OCI-LY7 (cell line): ENCODE measurements at regions not wholly inside any gene's neighbourhood (a gene's known extent, or its start where the extent isn't known, plus 50 kb on each side); places are given as distances from the start of the nearest gene placed in this dataset.
"Not testable (repeated sequence)": the region's sequence is repeated elsewhere in the genome, so short reads cannot be mapped to it uniquely, and the experiment has no call there.

Experiments
- BruUV-seq: library from RNA; stranded (reverse); fragments of 400-500 nt; replicated peaks from 2 replicates; lab custom pipeline; 2021; lab: Mats Ljungman, UMichigan
- CTCF ChIA-PET: fragments of 300-600 bp; sonication (Branson Sonifier 250); formaldehyde crosslinking; loops from one replicate; lab custom pipeline; 2022; ENCODE audit warnings: antibody characterized with exemption; ENCODE audit not compliant: unreplicated experiment; lab: Charles Lee
- POLR2A ChIA-PET: fragments of 300-600 bp; sonication (Branson Sonifier 250); formaldehyde crosslinking; loops from one replicate; lab custom pipeline; 2022; ENCODE audit warnings: antibody characterized with exemption; lab: Charles Lee
- DNase-seq: peaks from one replicate; pipeline ENCODE4 v3.0.0-alpha.2; 2015; ENCODE audit warnings: low spot score
- H2AFZ ChIP-seq: fragments of 200-600 bp; sonication (generic), shearing (Covaris generic); 2 replicates; pipeline ENCODE4 v1.6.1; 2014; ENCODE audit warnings: mild to moderate bottlenecking, antibody characterized with exemption, low read length, moderate library complexity
- H3K27ac ChIP-seq: fragments of 200-600 bp; sonication (generic); 2 replicates; pipeline ENCODE4 v1.5.1; 2014; ENCODE audit warnings: mixed run types, low read depth, mild to moderate bottlenecking, moderate library complexity, low read length, inconsistent platforms; ENCODE audit not compliant: poor library complexity, severe bottlenecking
- H3K36me3 ChIP-seq: fragments of 200-600 bp; sonication (generic); 2 replicates; pipeline ENCODE4 v1.6.1; 2014; ENCODE audit warnings: mild to moderate bottlenecking, antibody characterized with exemption, low read length, moderate library complexity, mixed read lengths; ENCODE audit not compliant: insufficient read depth
- H3K4me1 ChIP-seq: fragments of 200-600 bp; sonication (generic); 2 replicates; pipeline ENCODE4 v1.5.1; 2014; ENCODE audit warnings: mild to moderate bottlenecking, low read length; ENCODE audit not compliant: insufficient read depth, poor library complexity, severe bottlenecking
- H3K4me2 ChIP-seq: fragments of 200-600 bp; sonication (generic); 2 replicates; pipeline ENCODE4 v1.6.1; 2014; ENCODE audit warnings: mild to moderate bottlenecking, low read length
- H3K4me3 ChIP-seq: fragments of 200-600 bp; sonication (generic); 2 replicates; pipeline ENCODE4 v1.5.1; 2014; ENCODE audit warnings: mild to moderate bottlenecking, low read depth, low read length; ENCODE audit not compliant: poor library complexity, severe bottlenecking
- H3K79me2 ChIP-seq: fragments of 200-600 bp; sonication (generic); 2 replicates; pipeline ENCODE4 v1.6.1; 2016; ENCODE audit warnings: low read depth, mild to moderate bottlenecking, low read length, moderate library complexity, mixed read lengths; ENCODE audit not compliant: insufficient read depth
- H3K9me2 ChIP-seq: fragments of 200-600 bp; sonication (generic); 2 replicates; pipeline ENCODE4 v1.6.1; 2016; ENCODE audit warnings: mild to moderate bottlenecking, low read length, mixed read lengths; ENCODE audit not compliant: insufficient read depth
- H3K9me3 ChIP-seq: fragments of 200-600 bp; sonication (generic); 2 replicates; pipeline ENCODE4 v1.6.1; 2014; ENCODE audit warnings: mild to moderate bottlenecking, mixed run types, low read length, mixed read lengths
- H4K20me1 ChIP-seq: fragments of 200-600 bp; sonication (generic); 2 replicates; pipeline ENCODE4 v1.6.1; 2014; ENCODE audit warnings: mild to moderate bottlenecking, antibody characterized with exemption, low read length, moderate library complexity, mixed read lengths; ENCODE audit not compliant: insufficient read depth
- EZH2phosphoT487 ChIP-seq: fragments of 200-600 bp; sonication (generic); IDR thresholded peaks from 2 replicates; pipeline ENCODE4 v1.6.1; 2018; ENCODE audit warnings: low read depth, borderline replicate concordance, mild to moderate bottlenecking, mixed run types, antibody characterized with exemption, low read length, moderate library complexity, mixed read lengths
- intact Hi-C: fragments of 100-400 bp; cut with micrococcal nuclease; formaldehyde crosslinking; loops from one replicate; pipeline ENCODE4 v1.10.0; 2022; ENCODE audit not compliant: unreplicated experiment
- TF ChIP-seq, protein P1 (sequence below): fragments of 200-600 bp; sonication (generic); conservative IDR thresholded peaks from 2 replicates; pipeline ENCODE4 v1.5.1; 2014; ENCODE audit warnings: mild to moderate bottlenecking, antibody characterized with exemption, low read length, moderate library complexity, mixed read lengths

GRCh38 chr16:61105544-61105943, 930.7 kb downstream of the CDH8 start:
- Histone ChIP-seq H3K4me3 (no peak overlapping the region), H3K4me1 (no peaks in the 10 kb centered on the region), H2AFZ (no peak overlapping the region), H3K9me2 (no peaks in the 10 kb centered on the region), H3K79me2 (no peaks in the 10 kb centered on the region), H3K27ac (no peak overlapping the region), H3K36me3 (no peaks in the 10 kb centered on the region), H4K20me1 (no peaks in the 10 kb centered on the region), H3K4me2 (no peak overlapping the region), H3K9me3 (no peaks in the 10 kb centered on the region)
- TF ChIP-seq, protein P1, sequence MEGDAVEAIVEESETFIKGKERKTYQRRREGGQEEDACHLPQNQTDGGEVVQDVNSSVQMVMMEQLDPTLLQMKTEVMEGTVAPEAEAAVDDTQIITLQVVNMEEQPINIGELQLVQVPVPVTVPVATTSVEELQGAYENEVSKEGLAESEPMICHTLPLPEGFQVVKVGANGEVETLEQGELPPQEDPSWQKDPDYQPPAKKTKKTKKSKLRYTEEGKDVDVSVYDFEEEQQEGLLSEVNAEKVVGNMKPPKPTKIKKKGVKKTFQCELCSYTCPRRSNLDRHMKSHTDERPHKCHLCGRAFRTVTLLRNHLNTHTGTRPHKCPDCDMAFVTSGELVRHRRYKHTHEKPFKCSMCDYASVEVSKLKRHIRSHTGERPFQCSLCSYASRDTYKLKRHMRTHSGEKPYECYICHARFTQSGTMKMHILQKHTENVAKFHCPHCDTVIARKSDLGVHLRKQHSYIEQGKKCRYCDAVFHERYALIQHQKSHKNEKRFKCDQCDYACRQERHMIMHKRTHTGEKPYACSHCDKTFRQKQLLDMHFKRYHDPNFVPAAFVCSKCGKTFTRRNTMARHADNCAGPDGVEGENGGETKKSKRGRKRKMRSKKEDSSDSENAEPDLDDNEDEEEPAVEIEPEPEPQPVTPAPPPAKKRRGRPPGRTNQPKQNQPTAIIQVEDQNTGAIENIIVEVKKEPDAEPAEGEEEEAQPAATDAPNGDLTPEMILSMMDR: no peak
- no peak for TF ChIP-seq EZH2phosphoT487
- no TSS peak for BruUV-seq
- no peak for DNase-seq
- ChIA-PET CTCF (no interaction called here), POLR2A (interaction anchor here (0.6 kb wide), 1 partner anchor 57 kb away, joined by 3 read pairs; no protein-coding TSS in a partner anchor)
- intact Hi-C loops: no loop called here

GRCh38 chr16:61098505-61098904, 937.7 kb downstream of the CDH8 start:
- TF ChIP-seq, protein P1: no peak
- no peak for TF ChIP-seq EZH2phosphoT487
- no peaks in the 10 kb centered on the region for H3K36me3 ChIP-seq
- no peaks in the 10 kb centered on the region for H4K20me1 ChIP-seq
- no peaks in the 10 kb centered on the region for H3K9me3 ChIP-seq
- H3K9me2 ChIP-seq: no peaks in the 10 kb centered on the region
- no peak overlapping the region for H3K4me2 ChIP-seq
- H2AFZ ChIP-seq: no peak overlapping the region
- no peak overlapping the region for H3K27ac ChIP-seq
- POLR2A ChIA-PET: no interaction called here
- CTCF ChIA-PET: no interaction called here
- no peaks in the 10 kb centered on the region for H3K4me1 ChIP-seq
- no peaks in the 10 kb centered on the region for H3K79me2 ChIP-seq
- no peak for DNase-seq
- H3K4me3 ChIP-seq: no peak overlapping the region
- intact Hi-C loops: no loop called here
- BruUV-seq: no TSS peak

GRCh38 chr16:61091300-61091699, 944.9 kb downstream of the CDH8 start:
- H3K36me3 ChIP-seq, H3K9me2 ChIP-seq, CTCF ChIA-PET, H3K27ac ChIP-seq, H3K4me3 ChIP-seq, intact Hi-C loops, H3K4me2 ChIP-seq, DNase-seq, H2AFZ ChIP-seq, H3K4me1 ChIP-seq, H3K9me3 ChIP-seq, H3K79me2 ChIP-seq, BruUV-seq, H4K20me1 ChIP-seq: not testable (repeated sequence)
- POLR2A ChIA-PET: interaction anchor here (1.0 kb wide), 1 partner anchor 10 kb away, joined by 3 read pairs; no protein-coding TSS in a partner anchor
